Caco-2 (cell line): ENCODE measurements at regions not wholly inside any gene's neighbourhood (a gene's known extent, or its start where the extent isn't known, plus 50 kb on each side); places are given as distances from the start of the nearest gene placed in this dataset.

Source experiments
- BruUV-seq: library from RNA; stranded (reverse); fragments of 400-500 nt; replicated peaks from 2 replicates; lab custom pipeline; 2021; lab: Mats Ljungman, UMichigan
- CTCF ChIA-PET: fragments of 300-600 bp; sonication (Branson Sonifier 250); formaldehyde crosslinking; loops from one replicate; lab custom pipeline; 2022; ENCODE audit warnings: antibody characterized with exemption; lab: Charles Lee
- POLR2A ChIA-PET: fragments of 300-600 bp; sonication (Branson Sonifier 250); formaldehyde crosslinking; loops from one replicate; lab custom pipeline; 2022; ENCODE audit warnings: antibody characterized with exemption; lab: Charles Lee
- DNase-seq, 2 experiments: peaks; one replicate each; pipeline versions ENCODE4 v3.0.0 to v3.0.0-alpha.2; 2020 to 2022
- H3K27me3 ChIP-seq: replicated peaks from 2 replicates; pipeline ENCODE4 v1.6.0; 2011; ENCODE audit warnings: low read length; ENCODE audit not compliant: control insufficient read depth, insufficient read depth
- H3K36me3 ChIP-seq: 2 replicates; pipeline ENCODE4 v1.5.1; 2011; ENCODE audit warnings: low read length; ENCODE audit not compliant: control insufficient read depth, insufficient read depth
- H3K4me1 ChIP-seq: fragments of 250-450 bp; sonication (Bioruptor Pico); 2 replicates; pipeline ENCODE4 v1.5.1; 2020; ENCODE audit warnings: mild to moderate bottlenecking
- H3K4me3 ChIP-seq: 2 replicates; pipeline ENCODE4 v1.5.1; 2011; ENCODE audit warnings: low read depth, mild to moderate bottlenecking, control low read depth, low read length
- H3K9me3 ChIP-seq: fragments of 250-450 bp; sonication (Bioruptor Pico); 2 replicates; pipeline ENCODE4 v1.5.1; 2020; ENCODE audit warnings: mild to moderate bottlenecking, moderate library complexity
- H3K27ac Mint-ChIP-seq: one replicate; pipeline ENCODE4 v1.8.0; 2022; ENCODE audit warnings: mixed read lengths; ENCODE audit not compliant: unreplicated experiment
- H3K27me3 Mint-ChIP-seq: one replicate; pipeline ENCODE4 v1.8.0; 2022; ENCODE audit warnings: mixed read lengths; ENCODE audit not compliant: insufficient read depth, unreplicated experiment
- H3K36me3 Mint-ChIP-seq: one replicate; pipeline ENCODE4 v1.8.0; 2022; ENCODE audit warnings: mild to moderate bottlenecking, mixed read lengths; ENCODE audit not compliant: insufficient read depth, unreplicated experiment
- H3K4me1 Mint-ChIP-seq: one replicate; pipeline ENCODE4 v1.8.0; 2022; ENCODE audit warnings: low read depth, mixed read lengths; ENCODE audit not compliant: unreplicated experiment
- H3K4me3 Mint-ChIP-seq: one replicate; pipeline ENCODE4 v1.8.0; 2022; ENCODE audit warnings: mild to moderate bottlenecking, moderate library complexity, mixed read lengths; ENCODE audit not compliant: unreplicated experiment
- H3K9me3 Mint-ChIP-seq: one replicate; pipeline ENCODE4 v1.8.0; 2022; ENCODE audit warnings: mixed read lengths; ENCODE audit not compliant: unreplicated experiment
- CTCF ChIP-seq, 2 experiments: fragments of 200-600 bp in 1 of 2; IDR thresholded peaks; 1 replicate in 1 of 2; 2 replicates in 1 of 2; pipeline versions ENCODE4 v1.5.1 to v1.8.0; 2011 to 2022; ENCODE audit warnings: antibody characterized with exemption in 1 of 2, control low read depth in 1 of 2, inconsistent platforms in 1 of 2, low read depth in 1 of 2, low read length in 1 of 2, mild to moderate bottlenecking in 1 of 2, moderate library complexity in 1 of 2; ENCODE audit not compliant: insufficient read depth in 1 of 2, severe bottlenecking in 1 of 2, unreplicated experiment in 1 of 2
- intact Hi-C: fragments of 100-400 bp; cut with micrococcal nuclease; formaldehyde crosslinking; loops from one replicate; pipeline ENCODE4 v1.10.0; 2022; ENCODE audit not compliant: unreplicated experiment

- Mint-ChIP-seq H3K9me3 (no peaks in the 10 kb centered on the region), H3K27me3 (peaks cover 12% of the 10 kb centered on the region), H3K36me3 (no peaks in the 10 kb centered on the region), H3K4me3 (no peak overlapping the region), H3K27ac (no peak overlapping the region), H3K4me1 (no peaks in the 10 kb centered on the region)
- H3K27me3 ChIP-seq: no peaks in the 10 kb centered on the region
- H3K36me3 ChIP-seq: no peaks in the 10 kb centered on the region
- no TSS peak for BruUV-seq
- H3K9me3 ChIP-seq: no peaks in the 10 kb centered on the region
- H3K4me3 ChIP-seq: no peak overlapping the region
- H3K4me1 ChIP-seq: no peaks in the 10 kb centered on the region
- no peak for DNase-seq
- CTCF ChIA-PET: interaction anchor here (1.1 kb wide), 1 partner anchor 60 kb away, joined by 3 read pairs; no protein-coding TSS in a partner anchor
- no peak for TF ChIP-seq CTCF (IDR thresholded peaks at IDR 0.05; ENCODE audit: insufficient read depth in 1 of 2, low read depth in 1 of 2, low read length in 1 of 2, severe bottlenecking in 1 of 2, unreplicated experiment in 1 of 2)
- intact Hi-C loops: no loop called here
- POLR2A ChIA-PET: no interaction called here
Observed at GRCh38 chr5:61828856-61829255, 477.1 kb upstream of the KIF2A start.

- CTCF ChIA-PET: no interaction called here
- DNase-seq: no peak
- peaks cover 26% of the 10 kb centered on the region for H3K27me3 Mint-ChIP-seq
- no peak for TF ChIP-seq CTCF (IDR thresholded peaks at IDR 0.05; ENCODE audit: insufficient read depth in 1 of 2, low read depth in 1 of 2, low read length in 1 of 2, severe bottlenecking in 1 of 2, unreplicated experiment in 1 of 2)
- no peaks in the 10 kb centered on the region for H3K36me3 Mint-ChIP-seq
- POLR2A ChIA-PET: no interaction called here
- Histone ChIP-seq H3K9me3 (no peaks in the 10 kb centered on the region), H3K4me3 (no peak overlapping the region), H3K4me1 (no peaks in the 10 kb centered on the region), H3K27me3 (no peaks in the 10 kb centered on the region), H3K36me3 (no peaks in the 10 kb centered on the region)
- H3K4me1 Mint-ChIP-seq: no peaks in the 10 kb centered on the region
- no peak overlapping the region for H3K4me3 Mint-ChIP-seq
- BruUV-seq: no TSS peak
- H3K9me3 Mint-ChIP-seq: no peaks in the 10 kb centered on the region
- intact Hi-C loops: no loop called here
- H3K27ac Mint-ChIP-seq: no peak overlapping the region
Observed at GRCh38 chr5:61831736-61832135, 474.3 kb upstream of the KIF2A start.

GRCh38 chr5:61837788-61838187 is 468.2 kb upstream of the KIF2A start:
- Mint-ChIP-seq H3K9me3 (no peaks in the 10 kb centered on the region), H3K27ac (no peak overlapping the region), H3K27me3 (peaks cover 32% of the 10 kb centered on the region), H3K4me1 (no peaks in the 10 kb centered on the region), H3K36me3 (no peaks in the 10 kb centered on the region), H3K4me3 (no peak overlapping the region)
- H3K27me3 ChIP-seq: no peaks in the 10 kb centered on the region
- H3K4me1 ChIP-seq: no peaks in the 10 kb centered on the region
- intact Hi-C loops: loop anchor here (5.0 kb wide), 1 partner anchor 45 kb away; no protein-coding TSS in a partner anchor
- TF ChIP-seq CTCF (IDR thresholded peaks at IDR 0.05; ENCODE audit: insufficient read depth in 1 of 2, low read depth in 1 of 2, low read length in 1 of 2, severe bottlenecking in 1 of 2, unreplicated experiment in 1 of 2): no peak
- BruUV-seq: no TSS peak
- POLR2A ChIA-PET: no interaction called here
- H3K36me3 ChIP-seq: no peaks in the 10 kb centered on the region
- H3K9me3 ChIP-seq: no peaks in the 10 kb centered on the region
- no peak overlapping the region for H3K4me3 ChIP-seq
- CTCF ChIA-PET: no interaction called here
- DNase-seq: no peak
